ENCODE measurements at regions not wholly inside any gene's neighbourhood (a gene's known extent, or its start where the extent isn't known, plus 50 kb on each side); places are given as distances from the start of the nearest gene placed in this dataset.

GRCh38 chr21:16821588-16821987 lies 691.3 kb upstream of the CXADR start:
- no peak for DNase-seq (ENCODE audit: low read depth)
- no peak overlapping the region for H3K4me3 ChIP-seq (ENCODE audit: low read depth, low read length)
- TF ChIP-seq, protein P1, sequence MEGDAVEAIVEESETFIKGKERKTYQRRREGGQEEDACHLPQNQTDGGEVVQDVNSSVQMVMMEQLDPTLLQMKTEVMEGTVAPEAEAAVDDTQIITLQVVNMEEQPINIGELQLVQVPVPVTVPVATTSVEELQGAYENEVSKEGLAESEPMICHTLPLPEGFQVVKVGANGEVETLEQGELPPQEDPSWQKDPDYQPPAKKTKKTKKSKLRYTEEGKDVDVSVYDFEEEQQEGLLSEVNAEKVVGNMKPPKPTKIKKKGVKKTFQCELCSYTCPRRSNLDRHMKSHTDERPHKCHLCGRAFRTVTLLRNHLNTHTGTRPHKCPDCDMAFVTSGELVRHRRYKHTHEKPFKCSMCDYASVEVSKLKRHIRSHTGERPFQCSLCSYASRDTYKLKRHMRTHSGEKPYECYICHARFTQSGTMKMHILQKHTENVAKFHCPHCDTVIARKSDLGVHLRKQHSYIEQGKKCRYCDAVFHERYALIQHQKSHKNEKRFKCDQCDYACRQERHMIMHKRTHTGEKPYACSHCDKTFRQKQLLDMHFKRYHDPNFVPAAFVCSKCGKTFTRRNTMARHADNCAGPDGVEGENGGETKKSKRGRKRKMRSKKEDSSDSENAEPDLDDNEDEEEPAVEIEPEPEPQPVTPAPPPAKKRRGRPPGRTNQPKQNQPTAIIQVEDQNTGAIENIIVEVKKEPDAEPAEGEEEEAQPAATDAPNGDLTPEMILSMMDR (IDR thresholded peaks at IDR 0.05; ENCODE audit: insufficient read depth, low read depth, low read length, missing control alignments) = no peak

DNA sequence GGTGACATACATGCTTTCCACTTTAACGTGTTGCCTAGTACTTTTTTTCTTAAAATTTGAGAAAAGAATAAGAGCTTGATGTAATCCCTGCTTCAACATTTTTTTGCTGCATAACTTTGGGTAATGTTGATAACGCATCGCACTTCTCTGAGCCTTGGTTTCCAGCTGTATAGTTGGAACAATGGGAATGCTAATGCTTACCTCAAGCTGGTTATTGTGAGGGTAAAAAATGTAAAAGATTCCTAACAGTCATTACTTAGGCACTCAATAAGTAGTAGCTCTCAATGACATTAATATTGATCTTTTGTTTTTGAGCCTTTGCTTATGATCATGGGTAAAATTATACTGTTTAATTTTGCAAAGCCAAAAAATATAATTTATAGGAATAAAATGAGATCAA lies 683.3 kb upstream of the CXADR start:
- TF ChIP-seq, protein P1 (IDR thresholded peaks at IDR 0.05; ENCODE audit: insufficient read depth, low read depth, low read length, missing control alignments) = no peak
- H3K4me3 ChIP-seq (ENCODE audit: low read depth, low read length) = no peak overlapping the region
- no peak for DNase-seq (ENCODE audit: low read depth)

DNA sequence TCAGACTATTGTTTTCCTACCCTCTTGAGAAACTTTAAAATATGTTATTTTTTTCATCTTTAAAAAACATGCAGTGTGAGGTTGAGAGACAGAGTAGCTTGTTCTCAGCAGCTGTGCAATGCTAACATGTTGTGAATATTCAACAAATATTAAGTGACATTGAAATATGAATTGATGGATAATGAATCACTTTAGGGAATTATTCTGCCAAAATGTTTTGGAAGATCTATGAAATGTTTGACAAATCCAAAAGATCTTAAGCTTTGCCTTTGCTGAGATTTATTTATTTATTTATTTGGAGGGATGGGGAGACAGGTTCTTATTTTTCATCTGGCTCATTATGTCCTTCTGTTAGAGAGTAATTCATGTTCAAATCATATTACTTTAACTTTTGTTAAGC lies 680.1 kb upstream of the CXADR start:
- TF ChIP-seq, protein P1 (IDR thresholded peaks at IDR 0.05; ENCODE audit: insufficient read depth, low read depth, low read length, missing control alignments) = no peak
- DNase-seq (ENCODE audit: low read depth) = no peak
- no peak overlapping the region for H3K4me3 ChIP-seq (ENCODE audit: low read depth, low read length)

DNA sequence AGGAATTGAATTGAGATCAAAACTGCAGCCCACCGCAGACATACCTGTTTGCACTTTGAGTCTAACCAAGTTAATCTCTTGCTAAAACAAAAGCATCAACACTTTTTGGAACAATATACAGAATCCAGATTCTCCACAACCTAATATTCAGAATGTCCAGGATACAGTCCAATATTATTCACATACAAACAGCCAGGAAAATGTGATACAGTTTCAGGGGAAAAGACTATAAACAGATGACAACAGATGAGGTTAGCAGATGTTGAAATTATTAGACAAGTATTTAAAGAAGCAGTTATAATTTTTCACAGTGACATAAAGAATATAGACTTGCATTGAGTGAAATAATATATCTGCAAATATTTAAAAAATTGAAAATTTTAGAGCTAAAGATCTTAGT lies 678.1 kb upstream of the CXADR start:
- H3K4me3 ChIP-seq (ENCODE audit: low read depth, low read length) = no peak overlapping the region
- TF ChIP-seq, protein P1 (IDR thresholded peaks at IDR 0.05; ENCODE audit: insufficient read depth, low read depth, low read length, missing control alignments) = no peak
- DNase-seq (ENCODE audit: low read depth) = no peak

GRCh38 chr21:16837321-16837720 lies 675.5 kb upstream of the CXADR start:
- no peak overlapping the region for H3K4me3 ChIP-seq (ENCODE audit: low read depth, low read length)
- TF ChIP-seq, protein P1 (IDR thresholded peaks at IDR 0.05; ENCODE audit: insufficient read depth, low read depth, low read length, missing control alignments) = no peak
- no peak for DNase-seq (ENCODE audit: low read depth)

DNA sequence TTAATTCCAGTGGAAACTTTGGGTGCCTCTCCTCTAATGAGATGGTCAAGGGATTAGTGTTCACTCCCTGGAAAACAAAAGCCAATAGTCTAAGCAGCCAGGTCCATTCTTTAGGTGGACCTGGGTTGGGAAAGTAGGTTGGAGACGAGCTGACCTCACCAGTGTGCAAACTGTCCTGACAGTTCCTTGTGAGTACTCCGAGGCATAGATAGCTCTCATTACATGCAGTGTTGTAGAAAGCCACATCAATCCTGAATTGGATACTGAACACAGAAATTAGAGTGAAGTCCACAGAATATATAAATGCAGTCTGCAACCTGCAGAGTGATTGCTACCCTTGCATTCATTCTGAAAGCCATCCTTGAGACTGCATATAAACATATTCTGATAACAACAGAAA lies 675.1 kb upstream of the CXADR start:
- TF ChIP-seq, protein P1 (IDR thresholded peaks at IDR 0.05; ENCODE audit: insufficient read depth, low read depth, low read length, missing control alignments) = no peak
- H3K4me3 ChIP-seq (ENCODE audit: low read depth, low read length) = no peak overlapping the region
- DNase-seq (ENCODE audit: low read depth) = no peak

GRCh38 chr21:16838331-16838730 lies 674.5 kb upstream of the CXADR start:
- no peak for DNase-seq (ENCODE audit: low read depth)
- TF ChIP-seq, protein P1 (IDR thresholded peaks at IDR 0.05; ENCODE audit: insufficient read depth, low read depth, low read length, missing control alignments) = no peak
- no peak overlapping the region for H3K4me3 ChIP-seq (ENCODE audit: low read depth, low read length)
